ENCODE measurements at regions not wholly inside any gene's neighbourhood (a gene's known extent, or its start where the extent isn't known, plus 50 kb on each side); places are given as distances from the start of the nearest gene placed in this dataset.
"Not testable (repeated sequence)": the region's sequence is repeated elsewhere in the genome, so short reads cannot be mapped to it uniquely, and the experiment has no call there.

DNA sequence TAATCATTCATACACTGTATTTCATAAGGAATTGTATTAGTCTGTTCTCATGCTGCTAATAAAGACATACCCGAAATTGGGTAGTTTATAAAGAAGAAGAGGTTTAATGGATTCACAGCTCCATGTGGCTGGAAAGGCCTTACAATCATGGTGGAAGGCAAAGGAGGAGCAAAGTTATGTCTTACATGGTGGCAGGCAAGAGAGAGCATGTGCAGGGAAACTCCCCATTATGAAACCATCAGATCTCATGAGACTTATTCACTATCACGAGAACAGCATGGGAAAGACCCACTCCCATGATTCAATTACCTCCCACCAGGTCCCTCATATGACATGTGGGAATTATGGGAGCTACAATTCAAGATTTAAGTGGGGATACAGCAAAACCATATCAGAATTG, 122.9 kb upstream of the PHYHIPL start:
- H3K4me1 ChIP-seq (ENCODE audit: control insufficient read depth in 3 of 3, insufficient read depth in 3 of 3, low read length in 3 of 3); H3K27ac ChIP-seq (ENCODE audit: low read depth, low read length); H3K4me3 ChIP-seq (ENCODE audit: low read length in 3 of 3); H3K9ac ChIP-seq (ENCODE audit: low read depth in 1 of 3, low read length in 3 of 3); H3K36me3 ChIP-seq (ENCODE audit: control insufficient read depth in 3 of 3, insufficient read depth in 3 of 3, low read length in 3 of 3); H3K27me3 ChIP-seq (ENCODE audit: control insufficient read depth in 3 of 3, insufficient read depth in 3 of 3, low read length in 3 of 3); H3K9me3 ChIP-seq (ENCODE audit: control insufficient read depth in 3 of 3, low read length in 3 of 3): not testable (repeated sequence)

DNA sequence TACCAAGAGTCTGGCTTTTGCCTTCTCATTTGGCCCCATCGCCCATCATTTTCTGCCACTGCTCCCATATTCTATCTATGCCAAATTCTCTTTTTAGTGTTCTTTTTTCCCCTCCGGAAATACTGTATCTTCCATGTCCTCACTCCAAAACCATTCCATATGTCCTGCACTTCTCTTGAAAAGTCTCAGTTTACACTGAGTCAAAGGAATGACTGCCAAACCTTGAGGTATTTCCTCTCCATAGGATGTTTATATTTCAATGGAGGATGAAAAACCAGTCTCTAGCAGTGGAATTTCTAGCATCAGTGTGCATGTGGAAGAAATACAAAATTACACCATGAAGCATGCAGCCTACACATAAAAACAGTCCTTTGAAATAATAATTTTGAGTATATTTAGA, 121.4 kb upstream of the PHYHIPL start:
- Histone ChIP-seq H3K36me3 (ENCODE audit: control insufficient read depth in 3 of 3, insufficient read depth in 3 of 3, low read length in 3 of 3) (no peaks in the 10 kb centered on the region), H3K4me1 (ENCODE audit: control insufficient read depth in 3 of 3, insufficient read depth in 3 of 3, low read length in 3 of 3) (peaks cover 0 to 3% (median 0%) of the 10 kb centered on the region in 3 donors), H3K4me3 (ENCODE audit: low read length in 3 of 3) (no peak overlapping the region), H3K9me3 (ENCODE audit: control insufficient read depth in 3 of 3, low read length in 3 of 3) (no peaks in the 10 kb centered on the region), H3K27me3 (ENCODE audit: control insufficient read depth in 3 of 3, insufficient read depth in 3 of 3, low read length in 3 of 3) (no peaks in the 10 kb centered on the region), H3K27ac (ENCODE audit: low read depth, low read length) (no peak overlapping the region), H3K9ac (ENCODE audit: low read depth in 1 of 3, low read length in 3 of 3) (no peak overlapping the region)

DNA sequence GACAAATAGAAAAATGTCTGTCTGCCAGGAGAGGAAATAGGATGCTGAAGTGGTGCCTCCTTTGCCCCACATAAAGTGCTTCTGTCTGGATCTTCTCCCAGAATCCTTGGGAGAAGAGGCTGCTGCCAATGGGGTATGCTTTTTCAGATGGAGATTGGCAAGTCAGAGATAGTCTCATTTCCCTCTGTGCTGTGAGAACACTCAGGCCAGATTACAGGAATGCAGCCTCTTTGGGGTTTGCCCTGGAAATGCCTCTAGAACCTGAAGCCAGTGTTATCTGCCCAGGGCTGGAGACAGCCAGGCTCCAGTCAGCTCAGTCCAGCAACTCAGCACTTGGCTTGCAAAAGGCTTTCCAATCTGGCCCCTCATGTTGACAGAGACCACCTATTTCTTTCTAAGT, 119.1 kb upstream of the PHYHIPL start:
- H3K36me3 ChIP-seq (ENCODE audit: control insufficient read depth in 3 of 3, insufficient read depth in 3 of 3, low read length in 3 of 3) = no peaks in the 10 kb centered on the region
- H3K9me3 ChIP-seq (ENCODE audit: control insufficient read depth in 3 of 3, low read length in 3 of 3) = no peaks in the 10 kb centered on the region
- H3K4me3 ChIP-seq (ENCODE audit: low read length in 3 of 3) = no peak overlapping the region
- no peak overlapping the region for H3K27ac ChIP-seq (ENCODE audit: low read depth, low read length)
- H3K27me3 ChIP-seq (ENCODE audit: control insufficient read depth in 3 of 3, insufficient read depth in 3 of 3, low read length in 3 of 3) = no peaks in the 10 kb centered on the region
- no peak overlapping the region for H3K9ac ChIP-seq (ENCODE audit: low read depth in 1 of 3, low read length in 3 of 3)
- peaks cover 0 to 3% (median 0%) of the 10 kb centered on the region in 3 donors for H3K4me1 ChIP-seq (ENCODE audit: control insufficient read depth in 3 of 3, insufficient read depth in 3 of 3, low read length in 3 of 3)

- Histone ChIP-seq H3K9ac (ENCODE audit: low read depth in 1 of 3, low read length in 3 of 3) (no peak overlapping the region), H3K27me3 (ENCODE audit: control insufficient read depth in 3 of 3, insufficient read depth in 3 of 3, low read length in 3 of 3) (no peaks in the 10 kb centered on the region), H3K4me3 (ENCODE audit: low read length in 3 of 3) (no peak overlapping the region), H3K36me3 (ENCODE audit: control insufficient read depth in 3 of 3, insufficient read depth in 3 of 3, low read length in 3 of 3) (no peaks in the 10 kb centered on the region), H3K9me3 (ENCODE audit: control insufficient read depth in 3 of 3, low read length in 3 of 3) (no peaks in the 10 kb centered on the region), H3K27ac (ENCODE audit: low read depth, low read length) (no peak overlapping the region), H3K4me1 (ENCODE audit: control insufficient read depth in 3 of 3, insufficient read depth in 3 of 3, low read length in 3 of 3) (peaks cover 0 to 3% (median 0%) of the 10 kb centered on the region in 3 donors)
Observed at GRCh38 chr10:59060852-59061251, 115.6 kb upstream of the PHYHIPL start.

- Histone ChIP-seq H3K9ac (ENCODE audit: low read depth in 1 of 3, low read length in 3 of 3) (no peak overlapping the region), H3K4me3 (ENCODE audit: low read length in 3 of 3) (no peak overlapping the region), H3K9me3 (ENCODE audit: control insufficient read depth in 3 of 3, low read length in 3 of 3) (no peaks in the 10 kb centered on the region), H3K27me3 (ENCODE audit: control insufficient read depth in 3 of 3, insufficient read depth in 3 of 3, low read length in 3 of 3) (no peaks in the 10 kb centered on the region), H3K27ac (ENCODE audit: low read depth, low read length) (no peak overlapping the region), H3K4me1 (ENCODE audit: control insufficient read depth in 3 of 3, insufficient read depth in 3 of 3, low read length in 3 of 3) (peaks cover 0 to 3% (median 0%) of the 10 kb centered on the region in 3 donors), H3K36me3 (ENCODE audit: control insufficient read depth in 3 of 3, insufficient read depth in 3 of 3, low read length in 3 of 3) (no peaks in the 10 kb centered on the region)
Observed at GRCh38 chr10:59063491-59063890, 113.0 kb upstream of the PHYHIPL start.

GRCh38 chr10:59064080-59064692, 112.3 kb upstream of the PHYHIPL start:
- no peak overlapping the region for H3K9ac ChIP-seq (ENCODE audit: low read depth in 1 of 3, low read length in 3 of 3)
- H3K27me3 ChIP-seq (ENCODE audit: control insufficient read depth in 3 of 3, insufficient read depth in 3 of 3, low read length in 3 of 3) = no peaks in the 10 kb centered on the region
- H3K27ac ChIP-seq (ENCODE audit: low read depth, low read length) = no peak overlapping the region
- no peak overlapping the region for H3K4me3 ChIP-seq (ENCODE audit: low read length in 3 of 3)
- no peaks in the 10 kb centered on the region for H3K9me3 ChIP-seq (ENCODE audit: control insufficient read depth in 3 of 3, low read length in 3 of 3)
- H3K4me1 ChIP-seq (ENCODE audit: control insufficient read depth in 3 of 3, insufficient read depth in 3 of 3, low read length in 3 of 3) = peaks cover 0 to 3% (median 0%) of the 10 kb centered on the region in 3 donors
- no peaks in the 10 kb centered on the region for H3K36me3 ChIP-seq (ENCODE audit: control insufficient read depth in 3 of 3, insufficient read depth in 3 of 3, low read length in 3 of 3)

GRCh38 chr10:59064759-59065539, 111.5 kb upstream of the PHYHIPL start:
- no peak overlapping the region for H3K4me3 ChIP-seq (ENCODE audit: low read length in 3 of 3)

GRCh38 chr10:59068581-59069191, 107.8 kb upstream of the PHYHIPL start:
- Histone ChIP-seq H3K9ac (ENCODE audit: low read depth in 1 of 3, low read length in 3 of 3) (no peak overlapping the region), H3K27ac (ENCODE audit: low read depth, low read length) (no peak overlapping the region), H3K36me3 (ENCODE audit: control insufficient read depth in 3 of 3, insufficient read depth in 3 of 3, low read length in 3 of 3) (no peaks in the 10 kb centered on the region), H3K4me3 (ENCODE audit: low read length in 3 of 3) (no peak overlapping the region), H3K9me3 (ENCODE audit: control insufficient read depth in 3 of 3, low read length in 3 of 3) (no peaks in the 10 kb centered on the region), H3K4me1 (ENCODE audit: control insufficient read depth in 3 of 3, insufficient read depth in 3 of 3, low read length in 3 of 3) (peaks cover 0 to 3% (median 0%) of the 10 kb centered on the region in 3 donors), H3K27me3 (ENCODE audit: control insufficient read depth in 3 of 3, insufficient read depth in 3 of 3, low read length in 3 of 3) (no peaks in the 10 kb centered on the region)

More at GRCh38 chr10:59064759-59065539, 111.5 kb upstream of the PHYHIPL start:
- Histone ChIP-seq H3K27me3 (ENCODE audit: control insufficient read depth in 3 of 3, insufficient read depth in 3 of 3, low read length in 3 of 3) (no peaks in the 10 kb centered on the region), H3K9me3 (ENCODE audit: control insufficient read depth in 3 of 3, low read length in 3 of 3) (no peaks in the 10 kb centered on the region), H3K9ac (ENCODE audit: low read depth in 1 of 3, low read length in 3 of 3) (no peak overlapping the region), H3K27ac (ENCODE audit: low read depth, low read length) (no peak overlapping the region), H3K36me3 (ENCODE audit: control insufficient read depth in 3 of 3, insufficient read depth in 3 of 3, low read length in 3 of 3) (no peaks in the 10 kb centered on the region), H3K4me1 (ENCODE audit: control insufficient read depth in 3 of 3, insufficient read depth in 3 of 3, low read length in 3 of 3) (peaks cover 0 to 3% (median 0%) of the 10 kb centered on the region in 3 donors)

GRCh38 chr10:59072038-59072437, 104.4 kb upstream of the PHYHIPL start:
- Histone ChIP-seq H3K4me1 (ENCODE audit: control insufficient read depth in 3 of 3, insufficient read depth in 3 of 3, low read length in 3 of 3) (peaks cover 0 to 3% (median 0%) of the 10 kb centered on the region in 3 donors), H3K36me3 (ENCODE audit: control insufficient read depth in 3 of 3, insufficient read depth in 3 of 3, low read length in 3 of 3) (no peaks in the 10 kb centered on the region), H3K9ac (ENCODE audit: low read depth in 1 of 3, low read length in 3 of 3) (no peak overlapping the region), H3K27ac (ENCODE audit: low read depth, low read length) (no peak overlapping the region), H3K4me3 (ENCODE audit: low read length in 3 of 3) (no peak overlapping the region), H3K27me3 (ENCODE audit: control insufficient read depth in 3 of 3, insufficient read depth in 3 of 3, low read length in 3 of 3) (no peaks in the 10 kb centered on the region), H3K9me3 (ENCODE audit: control insufficient read depth in 3 of 3, low read length in 3 of 3) (no peaks in the 10 kb centered on the region)

- H3K27ac ChIP-seq (ENCODE audit: low read depth, low read length) = no peak overlapping the region
- no peak overlapping the region for H3K9ac ChIP-seq (ENCODE audit: low read depth in 1 of 3, low read length in 3 of 3)
- no peak overlapping the region for H3K4me3 ChIP-seq (ENCODE audit: low read length in 3 of 3)
- H3K4me1 ChIP-seq (ENCODE audit: control insufficient read depth in 3 of 3, insufficient read depth in 3 of 3, low read length in 3 of 3) = no peaks in the 10 kb centered on the region
- no peaks in the 10 kb centered on the region for H3K36me3 ChIP-seq (ENCODE audit: control insufficient read depth in 3 of 3, insufficient read depth in 3 of 3, low read length in 3 of 3)
- H3K9me3 ChIP-seq (ENCODE audit: control insufficient read depth in 3 of 3, low read length in 3 of 3) = no peaks in the 10 kb centered on the region
- H3K27me3 ChIP-seq (ENCODE audit: control insufficient read depth in 3 of 3, insufficient read depth in 3 of 3, low read length in 3 of 3) = no peaks in the 10 kb centered on the region
Observed at GRCh38 chr10:59073456-59074053, 102.9 kb upstream of the PHYHIPL start.

All from skeletal muscle tissue (tissue), 3 donors.